Kasumi-1 (cell line): ENCODE measurements at regions not wholly inside any gene's neighbourhood (a gene's known extent, or its start where the extent isn't known, plus 50 kb on each side); places are given as distances from the start of the nearest gene placed in this dataset.

Source experiments
- DNase-seq, 2 experiments: peaks; one replicate each; lab custom pipeline; 2025; lab: John Stamatoyannopoulos, UW

GRCh38 chr5:2129568-2130272 is 247.0 kb upstream of the IRX4 start:
- no peak for DNase-seq

GRCh38 chr5:2128686-2129355 is 246.1 kb upstream of the IRX4 start:
- no peak for DNase-seq

- no peak for DNase-seq
Measured at GRCh38 chr5:2126512-2126911, 243.8 kb upstream of the IRX4 start.

- DNase-seq = no peak
Measured at GRCh38 chr5:2125901-2126265, 243.2 kb upstream of the IRX4 start.

- no peak for DNase-seq
Measured at GRCh38 chr5:2125171-2125900, 242.6 kb upstream of the IRX4 start.

- DNase-seq = no peak
Measured at GRCh38 chr5:2124434-2125170, 241.9 kb upstream of the IRX4 start.

- no peak for DNase-seq
Measured at GRCh38 chr5:2123874-2124273, 241.1 kb upstream of the IRX4 start.

GRCh38 chr5:2120361-2120760 is 237.6 kb upstream of the IRX4 start:
- no peak for DNase-seq

GRCh38 chr5:2119573-2119972 is 236.8 kb upstream of the IRX4 start:
- no peak for DNase-seq

GRCh38 chr5:2113348-2114131 is 230.8 kb upstream of the IRX4 start:
- DNase-seq = no peak

- DNase-seq = no peak
Measured at GRCh38 chr5:2112173-2113025, 229.7 kb upstream of the IRX4 start.

- DNase-seq = no peak
Measured at GRCh38 chr5:2111569-2112105, 228.9 kb upstream of the IRX4 start.

- DNase-seq = no peak
Measured at GRCh38 chr5:2110934-2111462, 228.3 kb upstream of the IRX4 start.

GRCh38 chr5:2110137-2110933 is 227.6 kb upstream of the IRX4 start:
- DNase-seq = no peak

- no peak for DNase-seq
Measured at GRCh38 chr5:2109566-2109965, 226.8 kb upstream of the IRX4 start.

GRCh38 chr5:2106721-2107120 is 224.0 kb upstream of the IRX4 start:
- DNase-seq = no peak

GRCh38 chr5:2105141-2105540 is 222.4 kb upstream of the IRX4 start:
- DNase-seq = no peak

- no peak for DNase-seq
Measured at GRCh38 chr5:2103940-2104339, 221.2 kb upstream of the IRX4 start.
